OCI-LY3 (cell line): ENCODE measurements at regions not wholly inside any gene's neighbourhood (a gene's known extent, or its start where the extent isn't known, plus 50 kb on each side); places are given as distances from the start of the nearest gene placed in this dataset.

Experiments used
- CTCF ChIP-seq: fragments of 200-600, 300-600 bp; sonication (generic); IDR thresholded peaks from 2 replicates; pipeline ENCODE4 v1.5.1; 2014; ENCODE audit warnings: antibody characterized with exemption, low read length, low read depth
- EZH2phosphoT487 ChIP-seq: fragments of 200-600 bp; shearing (Covaris generic); IDR thresholded peaks from 2 replicates; pipeline ENCODE4 v1.6.1; 2018; ENCODE audit warnings: antibody characterized with exemption, mixed run types, low read depth

GRCh38 chr3:177579419-177579818, 382.1 kb upstream of the TBL1XR1 start:
- no peak for TF ChIP-seq CTCF
- TF ChIP-seq EZH2phosphoT487: no peak
